Stimulated activated CD4-positive, alpha-beta T cell treated with anti-CD3 and anti-CD28 coated beads, Interleukin-2, amount 100 ng/mL, for 24 hours (primary cell): ENCODE measurements at regions not wholly inside any gene's neighbourhood (a gene's known extent, or its start where the extent isn't known, plus 50 kb on each side); places are given as distances from the start of the nearest gene placed in this dataset.

Source experiments
- DNase-seq, 2 donors: peaks; one replicate each; pipeline ENCODE4 v3.0.0-alpha.2; 2020

DNA sequence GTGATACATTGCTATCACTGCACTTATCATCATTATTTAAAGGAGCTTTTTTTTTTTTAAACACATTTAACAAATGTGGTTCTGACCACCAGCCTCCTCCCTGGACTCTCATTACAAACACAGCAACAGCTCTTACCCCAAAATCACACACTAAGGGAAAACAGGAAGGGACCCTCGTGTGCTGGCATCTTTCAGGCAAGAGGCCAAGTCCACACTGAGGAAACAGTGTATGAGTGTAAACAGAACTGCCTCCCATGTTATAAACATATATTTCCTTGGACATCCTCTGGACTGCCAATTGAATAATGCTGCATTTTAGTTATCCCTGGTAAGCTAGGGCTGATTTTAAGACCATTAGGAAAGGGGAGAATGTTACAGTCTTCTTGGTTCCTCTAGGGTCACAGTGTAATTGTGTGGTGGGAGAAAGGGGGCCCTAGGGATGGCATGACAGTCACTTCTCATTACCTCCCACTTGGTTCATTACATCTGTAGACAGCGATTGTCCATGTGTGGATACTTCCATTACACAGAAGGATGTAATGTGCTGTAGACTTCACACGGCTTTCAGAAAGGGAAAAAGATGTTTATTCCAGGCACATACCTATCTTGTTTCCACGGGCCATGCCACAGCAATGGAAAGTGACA lies 244.6 kb upstream of the TET2 start:
- no peak for DNase-seq

GRCh38 chr4:104905065-104905464 lies 241.6 kb upstream of the TET2 start:
- DNase-seq = no peak

DNA sequence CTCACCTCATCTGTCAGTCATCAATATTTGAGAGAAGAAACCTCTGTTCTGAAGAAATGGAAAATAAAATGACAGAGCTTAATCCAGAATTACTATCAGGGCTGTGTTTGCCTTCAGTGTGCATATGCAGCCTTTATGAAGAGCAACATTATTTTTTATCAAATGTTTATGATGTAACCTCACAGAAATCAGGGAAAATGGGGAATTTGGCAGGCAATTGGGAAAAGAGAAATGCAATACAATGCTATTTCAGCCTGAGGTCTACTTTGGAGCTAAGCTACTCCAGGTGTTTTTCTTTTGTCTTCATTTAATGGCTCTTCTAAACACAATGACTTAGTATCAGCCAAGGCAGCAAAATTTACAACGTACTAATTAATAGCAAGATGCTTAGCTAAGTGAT lies 241.1 kb upstream of the TET2 start:
- no peak for DNase-seq

- no peak for DNase-seq
These were observed 240.4 kb upstream of the TET2 start for GRCh38 chr4:104906276-104906675.

- DNase-seq = no peak
These were observed 239.5 kb upstream of the TET2 start for GRCh38 chr4:104907074-104907649.

DNA sequence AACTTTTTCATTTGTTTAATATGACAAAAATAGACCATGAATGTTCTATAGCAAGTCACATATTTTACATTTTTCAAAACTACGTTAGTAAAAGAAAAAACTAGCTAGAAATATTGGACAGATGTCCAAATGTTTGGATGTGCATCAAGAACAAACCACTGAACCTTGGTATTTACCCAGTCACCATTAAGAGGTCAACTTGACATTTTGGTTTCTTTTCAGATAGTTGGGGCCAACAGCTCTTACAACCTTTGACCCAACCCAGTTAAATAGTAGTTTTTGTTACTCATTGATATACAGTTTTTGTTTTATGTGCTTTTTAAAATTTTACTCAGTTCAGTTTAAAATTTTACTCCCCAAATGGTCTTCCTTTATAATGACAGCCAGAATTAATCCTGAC lies 238.7 kb upstream of the TET2 start:
- no peak for DNase-seq

- no peak for DNase-seq
These were observed 237.3 kb upstream of the TET2 start for GRCh38 chr4:104909376-104909775.

DNA sequence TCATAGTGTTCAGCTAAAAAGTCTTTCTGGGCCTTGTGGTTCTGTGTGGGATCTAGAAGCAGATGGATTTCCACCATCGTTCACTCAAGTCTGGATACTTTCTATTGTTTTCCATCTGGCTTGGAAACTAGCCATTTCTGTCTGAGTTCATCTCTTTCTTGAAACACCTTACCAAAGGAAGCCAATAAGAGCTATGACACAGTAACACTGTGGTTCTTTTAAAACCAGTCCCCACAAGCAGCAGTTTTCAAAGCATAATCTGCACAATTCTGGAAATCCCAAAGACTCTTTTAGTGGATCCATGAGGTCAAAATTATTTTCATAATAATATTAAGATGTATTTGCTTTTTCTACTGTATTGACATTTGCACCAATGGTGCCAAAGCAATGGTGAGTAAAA lies 234.2 kb upstream of the TET2 start:
- DNase-seq = no peak

GRCh38 chr4:104915373-104915772 lies 231.3 kb upstream of the TET2 start:
- DNase-seq = no peak

DNA sequence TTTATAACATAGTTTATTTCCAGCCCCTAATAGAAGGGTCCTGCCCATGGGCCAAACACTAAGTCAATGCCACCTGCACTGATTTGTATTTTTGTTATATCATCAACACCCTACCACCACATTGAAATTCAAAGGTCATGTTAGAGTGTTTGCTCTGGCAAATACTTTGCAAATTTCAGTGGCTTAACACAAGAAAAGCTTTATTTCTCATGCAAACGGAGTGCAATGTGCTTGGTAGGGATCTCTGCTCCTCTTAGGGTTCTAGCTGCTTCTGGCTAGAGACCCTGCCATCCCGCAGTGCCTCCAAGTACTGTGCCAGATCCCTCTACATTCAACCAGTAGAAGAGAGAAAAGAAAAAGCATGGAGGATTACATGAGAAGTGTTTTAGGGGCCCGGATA lies 230.8 kb upstream of the TET2 start:
- no peak for DNase-seq

DNA sequence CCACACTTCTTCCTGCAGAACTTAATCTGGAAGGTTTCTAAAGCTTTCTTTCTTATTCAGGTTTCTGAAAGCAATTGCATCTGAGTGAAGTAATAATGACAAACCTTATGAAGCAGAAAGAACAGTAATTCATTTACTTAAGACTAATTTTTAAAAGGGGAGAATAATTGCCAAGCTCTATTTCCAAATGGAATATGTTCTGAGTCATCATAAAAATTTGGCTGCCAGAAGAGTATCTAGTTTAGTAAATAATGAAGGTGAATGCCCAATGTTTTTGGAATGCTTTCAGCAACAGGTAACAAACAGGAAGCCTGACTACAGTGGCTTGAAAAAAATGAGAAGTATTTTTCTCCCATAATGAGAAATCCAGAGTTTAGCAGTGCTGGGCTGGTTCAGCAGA lies 227.3 kb upstream of the TET2 start:
- no peak for DNase-seq

DNA sequence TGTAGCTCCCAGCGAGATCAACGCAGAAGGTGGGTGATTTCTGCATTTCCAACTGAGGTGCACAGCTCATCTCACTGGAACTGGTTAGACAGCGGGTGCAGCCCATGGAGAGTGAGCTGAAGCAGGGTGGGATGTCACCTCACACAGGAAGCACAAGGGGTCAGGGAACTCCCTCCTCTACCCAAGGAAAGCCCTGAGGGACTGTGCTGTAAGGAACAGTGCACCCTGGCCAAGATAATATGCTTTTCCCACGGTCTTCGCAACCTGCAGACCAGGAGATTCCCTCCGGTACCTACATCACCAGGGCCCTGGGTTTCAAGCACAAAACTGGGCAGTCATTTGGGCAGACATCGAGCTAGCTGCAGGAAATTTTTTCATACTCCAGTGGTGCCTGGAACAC lies 216.4 kb upstream of the TET2 start:
- no peak for DNase-seq

- DNase-seq = peak; percentile 41 to 43
These were observed 215.6 kb upstream of the TET2 start for GRCh38 chr4:104930745-104931736.

DNA sequence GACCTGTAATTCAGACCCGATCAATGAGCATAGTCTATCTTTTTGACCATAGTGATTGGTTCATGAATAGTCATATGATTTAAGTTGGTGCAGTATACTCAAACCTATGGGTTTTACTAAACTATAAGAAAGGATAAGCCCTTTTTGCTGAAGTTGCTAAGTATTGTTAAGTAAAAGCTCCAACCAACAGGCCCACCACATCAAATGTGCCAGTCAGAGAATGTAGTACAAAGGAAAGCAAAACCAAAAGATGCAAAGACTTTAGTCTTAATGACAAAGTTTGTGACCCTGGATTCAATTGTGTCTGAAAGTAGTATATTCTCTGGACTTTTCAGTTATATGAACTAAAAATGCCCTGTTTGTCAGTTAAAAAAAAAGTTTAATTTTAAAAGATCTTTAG lies 208.1 kb upstream of the TET2 start:
- no peak for DNase-seq

DNA sequence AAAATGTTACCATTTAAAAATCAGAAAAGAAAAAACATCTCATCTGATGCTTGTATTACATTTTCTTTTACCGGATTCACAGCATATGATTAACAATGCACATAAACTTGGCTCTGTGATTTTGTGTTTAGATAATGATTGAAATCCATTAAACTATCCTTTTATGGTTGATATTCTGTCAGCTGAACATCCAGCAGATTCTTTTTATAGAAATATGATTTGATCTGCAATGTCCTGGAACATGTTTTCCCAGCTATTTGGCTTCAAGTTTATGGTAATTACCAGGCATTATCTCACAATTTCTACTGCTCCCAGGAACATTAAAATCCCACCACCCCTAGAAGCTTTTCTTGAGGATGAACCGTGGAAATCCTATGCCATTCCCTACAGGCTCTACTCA lies 205.7 kb upstream of the TET2 start:
- no peak for DNase-seq

- DNase-seq = no peak
These were observed 205.0 kb upstream of the TET2 start for GRCh38 chr4:104941661-104942062.

GRCh38 chr4:104942990-104943743 lies 203.5 kb upstream of the TET2 start:
- DNase-seq = no peak

- DNase-seq = no peak
These were observed 202.1 kb upstream of the TET2 start for GRCh38 chr4:104944596-104944995.

DNA sequence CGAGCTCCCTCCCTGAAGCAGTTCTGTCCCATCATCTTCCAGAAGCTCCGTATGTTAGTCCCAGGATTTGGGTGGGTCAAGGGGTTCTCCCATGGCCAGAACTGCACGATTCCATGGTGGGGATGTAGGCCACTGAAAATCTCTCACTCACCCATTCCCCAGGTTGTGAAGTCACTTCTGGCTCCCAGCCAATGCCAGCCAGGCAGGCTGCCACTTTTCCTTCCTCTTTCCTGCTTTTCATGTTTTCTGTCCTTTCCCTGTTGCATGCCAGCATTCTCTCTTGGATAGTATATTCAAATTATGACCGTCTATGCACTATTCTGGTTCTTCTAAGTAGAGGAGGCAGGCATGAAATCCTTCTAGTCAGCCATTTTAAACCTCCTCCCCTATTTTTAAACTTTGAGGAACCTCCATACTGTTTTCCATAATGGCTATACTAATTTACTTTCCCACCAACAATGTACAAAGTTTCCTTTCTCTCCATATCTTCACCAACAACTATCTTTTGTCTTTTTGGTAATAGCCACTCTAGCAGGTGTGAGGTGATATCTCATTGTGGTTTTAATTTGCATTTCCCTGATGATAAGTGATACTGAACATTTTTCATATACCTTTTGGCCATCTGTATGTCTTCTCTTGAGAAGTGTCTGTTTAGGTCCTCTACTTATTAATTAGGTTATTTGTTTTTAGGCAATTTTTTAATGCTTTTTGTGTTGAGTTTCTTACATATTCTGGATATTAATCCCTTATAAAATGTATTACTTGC lies 182.1 kb upstream of the TET2 start:
- DNase-seq = no peak

GRCh38 chr4:104966349-104967033 lies 180.2 kb upstream of the TET2 start:
- peak in 1 of 2 donors; percentile 23 for DNase-seq

DNA sequence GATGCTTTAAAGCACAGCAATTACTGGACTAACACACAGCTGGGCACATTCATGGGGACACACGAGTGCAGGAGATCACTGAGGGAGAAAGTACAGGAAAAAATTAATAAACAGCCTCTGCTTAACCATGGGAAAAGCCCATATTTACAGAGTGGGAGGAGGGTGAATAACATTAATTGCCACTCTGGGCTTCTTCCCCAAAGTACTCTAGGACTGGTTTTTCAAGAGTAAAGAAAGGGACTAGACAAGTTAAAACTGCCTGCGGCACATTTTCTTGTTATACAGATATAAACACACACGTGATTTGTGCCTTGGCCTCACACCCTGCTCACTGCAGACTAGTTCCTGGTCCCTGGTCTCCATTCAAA lies 179.7 kb upstream of the TET2 start:
- no peak for DNase-seq
